Renal cortex interstitium (tissue), 11 donors: ENCODE measurements at regions not wholly inside any gene's neighbourhood (a gene's known extent, or its start where the extent isn't known, plus 50 kb on each side); places are given as distances from the start of the nearest gene placed in this dataset.

Experiments used
- DNase-seq, 11 donors: peaks; one replicate each; pipeline ENCODE4 v3.0.0-alpha.2; 2013; ENCODE audit warnings: low read depth in 9 of 11, low spot score in 4 of 11; ENCODE audit errors: extremely low read depth in 1 of 11

DNA sequence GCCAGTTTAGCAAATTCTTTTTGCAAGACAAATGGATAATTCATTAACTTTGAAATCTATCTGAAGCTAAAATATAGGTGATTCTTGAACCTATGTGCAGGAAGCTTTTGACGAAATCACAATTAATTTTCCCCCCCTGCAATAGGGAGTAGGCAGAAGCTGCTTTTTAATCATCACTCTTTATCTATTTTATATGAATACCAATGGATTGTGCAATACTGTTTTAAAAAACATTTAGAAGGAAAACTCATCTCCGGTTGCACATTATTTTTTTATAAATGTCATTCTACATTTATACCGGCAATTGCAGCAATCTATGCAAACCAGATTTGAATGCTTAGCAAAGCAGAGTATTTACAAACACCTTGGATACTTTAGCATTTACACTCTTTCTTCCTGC lies 121.1 kb upstream of the TMCO5A start:
- DNase-seq, result no peak

DNA sequence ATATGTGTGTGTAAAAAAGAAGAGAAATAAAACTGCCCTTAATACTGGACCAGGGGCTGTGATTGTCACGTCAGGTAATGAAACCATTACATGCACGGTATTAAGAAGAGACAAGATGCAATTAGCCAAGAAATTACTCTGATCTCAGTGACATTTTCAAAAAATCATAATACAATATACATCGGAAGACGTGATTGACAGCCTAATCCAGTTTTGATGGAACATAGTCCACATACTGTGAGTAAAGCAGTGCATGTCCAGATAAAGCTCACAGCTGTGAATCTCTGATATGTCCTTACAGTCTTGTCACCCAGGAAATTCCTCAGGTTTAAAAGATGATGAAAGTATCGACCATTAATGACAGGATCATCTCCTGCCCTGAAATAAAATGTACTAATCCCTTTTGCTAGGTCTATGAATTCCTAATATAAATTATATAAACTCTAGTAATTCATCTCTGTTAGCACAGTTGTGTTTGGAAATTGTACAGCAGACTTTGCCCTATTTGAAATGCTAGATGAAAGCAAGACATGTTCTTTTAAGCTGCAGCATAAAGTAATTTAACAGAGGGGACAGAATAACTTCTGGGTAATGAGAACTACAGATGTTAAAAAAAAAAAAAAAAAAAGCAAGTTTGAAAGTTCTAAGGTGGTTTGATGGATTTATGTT lies 119.5 kb upstream of the TMCO5A start:
- DNase-seq, result no peak

DNA sequence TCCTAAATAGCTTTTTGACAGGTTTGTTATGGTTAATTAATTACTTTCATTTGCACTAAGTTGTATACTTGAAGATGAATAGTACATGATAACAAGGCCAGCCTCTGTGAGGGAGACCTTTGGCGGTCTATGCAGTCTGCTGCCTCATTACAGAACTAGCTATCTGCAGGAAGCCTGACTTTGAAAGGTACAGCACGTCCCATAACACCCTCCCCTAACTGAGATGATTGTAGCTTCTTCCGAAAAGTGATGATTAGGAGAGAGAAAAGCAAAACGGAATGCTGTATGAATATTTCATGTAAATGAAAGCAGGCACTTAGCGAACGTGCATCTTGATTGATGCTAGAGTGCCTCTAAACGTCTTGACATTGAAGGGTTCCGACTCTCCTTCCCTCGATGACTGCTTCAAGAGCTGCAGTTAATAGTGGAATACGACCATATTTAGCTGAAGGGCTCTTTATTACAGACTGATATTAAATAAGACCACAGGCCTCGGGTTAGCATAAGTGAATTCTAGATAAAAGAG lies 116.2 kb upstream of the TMCO5A start:
- DNase-seq, result no peak

DNA sequence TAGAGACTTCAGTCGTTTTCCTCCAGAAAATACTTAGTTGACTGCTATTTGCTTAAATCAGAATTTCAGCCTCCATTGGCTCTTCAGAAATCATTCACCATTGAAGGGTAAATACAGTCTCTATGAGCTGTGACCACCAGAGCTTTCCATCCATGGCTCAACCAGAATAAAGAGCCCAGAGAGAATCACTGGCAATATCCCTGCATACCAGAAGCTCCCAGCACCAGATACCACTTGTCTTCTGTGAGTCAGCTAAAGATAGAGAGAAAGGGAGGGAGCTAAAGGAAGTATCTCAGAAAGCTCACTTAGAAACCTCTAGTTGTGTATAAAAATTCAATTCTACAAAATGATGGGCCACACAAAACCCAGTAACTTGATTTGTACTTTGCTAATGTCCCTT lies 115.2 kb upstream of the TMCO5A start:
- DNase-seq, result no peak

DNA sequence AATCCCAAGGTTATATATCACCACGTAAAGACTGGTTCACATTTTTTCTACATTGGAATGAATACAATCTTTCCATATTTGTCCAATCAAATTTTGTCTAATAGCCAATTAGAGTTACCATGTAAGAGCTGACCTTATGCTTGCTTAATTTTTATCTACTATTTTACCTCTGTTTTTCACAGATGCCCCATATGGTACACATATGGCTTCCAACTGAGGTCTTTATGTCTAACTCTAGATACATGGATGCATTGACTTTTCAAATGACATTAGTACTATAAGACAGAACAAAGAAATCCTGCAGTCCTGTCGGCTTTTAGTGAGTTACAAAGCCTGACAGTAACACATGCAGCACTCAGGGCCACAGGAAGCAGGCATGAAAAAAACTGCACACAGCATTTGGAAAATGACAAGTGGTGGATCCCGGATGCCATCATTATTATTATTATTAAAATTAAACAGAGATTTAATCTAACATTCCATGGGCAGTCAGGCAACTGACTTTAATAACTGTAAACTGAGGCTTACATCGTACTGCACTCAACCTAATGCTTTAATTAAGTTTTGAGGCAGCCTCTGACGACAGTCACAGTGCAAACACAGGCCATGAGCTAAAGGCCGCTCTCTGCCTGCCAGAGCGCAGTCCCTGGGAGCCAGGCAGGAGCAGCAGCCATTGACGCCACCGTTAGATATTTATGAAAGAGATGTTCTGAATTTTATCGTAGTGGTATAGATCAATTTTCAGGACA lies 113.9 kb upstream of the TMCO5A start:
- DNase-seq, result no peak

DNA sequence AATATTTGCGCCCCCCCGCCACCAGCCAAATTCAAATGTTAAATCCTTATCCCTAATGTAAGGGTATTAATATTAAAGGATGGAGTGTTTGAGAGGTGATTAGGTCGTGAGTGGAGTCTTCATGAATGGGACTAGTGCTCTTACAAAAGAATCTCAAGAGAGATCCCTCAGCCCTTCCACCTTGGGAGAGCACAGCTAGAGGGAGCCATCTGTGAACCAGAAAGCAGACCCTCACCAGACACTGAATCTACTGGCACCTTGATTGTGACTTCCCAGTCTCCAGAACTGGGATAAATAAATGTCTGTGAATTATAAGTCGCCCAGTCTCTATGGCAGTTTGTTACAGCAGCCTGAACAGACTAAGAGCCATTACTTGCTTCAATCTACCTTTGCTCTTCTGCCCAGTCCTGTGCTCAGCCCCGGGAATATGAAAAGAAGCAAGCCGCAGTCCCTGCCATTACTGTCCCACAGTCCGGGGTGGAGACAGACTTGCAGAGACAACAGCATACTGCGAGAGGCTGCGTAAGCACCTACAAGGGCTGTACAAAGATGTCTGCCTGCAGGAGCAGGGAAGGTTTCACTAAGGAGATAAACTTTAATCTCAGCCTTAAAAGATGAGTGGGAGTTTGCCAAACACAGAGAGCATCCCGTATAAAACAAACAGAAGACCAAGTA lies 110.7 kb upstream of the TMCO5A start:
- no peak for DNase-seq

DNA sequence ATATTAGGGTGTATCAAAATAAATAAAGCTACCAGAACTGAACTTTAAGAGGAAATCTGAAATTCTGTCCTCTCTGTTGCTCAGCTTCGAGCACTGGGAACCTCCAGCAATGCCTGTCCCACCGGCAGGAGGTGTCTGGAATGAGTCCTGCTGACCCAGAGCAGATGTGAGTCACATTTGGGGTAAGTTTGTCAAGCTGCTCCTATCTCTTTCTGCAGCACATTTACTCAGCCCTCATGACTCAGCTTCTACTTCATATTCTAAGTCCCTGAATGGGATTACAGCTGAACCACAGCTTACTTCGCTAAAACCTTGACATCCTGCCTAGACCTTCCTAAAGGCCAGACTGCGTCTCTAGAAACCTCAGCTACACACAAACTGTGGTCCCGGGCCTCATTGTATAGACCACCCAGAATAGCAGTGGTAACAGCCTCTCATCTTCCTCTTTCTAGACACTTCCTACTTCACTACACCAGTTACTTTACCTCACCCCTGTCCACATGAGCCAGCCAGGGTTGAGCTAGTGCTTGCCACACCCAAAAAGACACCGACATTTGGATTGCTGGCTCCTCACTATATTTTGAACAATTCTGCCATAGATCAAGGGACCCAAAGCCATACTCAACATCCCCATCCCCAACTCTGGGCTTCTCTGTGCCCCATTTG lies 109.6 kb upstream of the TMCO5A start:
- DNase-seq, result no peak

DNA sequence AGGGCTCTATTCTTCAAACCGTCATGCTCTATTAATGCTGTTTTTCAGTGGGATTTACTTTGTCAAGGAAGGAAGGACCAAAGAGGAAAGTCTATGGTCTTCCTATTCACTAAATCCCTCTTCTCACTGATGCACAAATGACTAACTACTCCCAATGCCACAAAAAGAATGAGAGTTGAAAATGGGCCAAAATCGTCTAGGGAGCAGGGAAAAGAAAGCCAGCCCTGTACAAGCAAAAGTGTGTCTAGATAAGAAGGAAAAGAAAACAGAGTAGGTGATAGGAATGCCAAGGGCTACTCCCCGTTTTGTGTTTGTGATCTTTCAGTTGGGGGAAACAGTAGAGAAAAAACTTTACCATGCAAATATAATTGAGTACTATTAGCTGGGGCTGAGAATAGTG lies 97.2 kb upstream of the TMCO5A start:
- DNase-seq, result no peak

DNA sequence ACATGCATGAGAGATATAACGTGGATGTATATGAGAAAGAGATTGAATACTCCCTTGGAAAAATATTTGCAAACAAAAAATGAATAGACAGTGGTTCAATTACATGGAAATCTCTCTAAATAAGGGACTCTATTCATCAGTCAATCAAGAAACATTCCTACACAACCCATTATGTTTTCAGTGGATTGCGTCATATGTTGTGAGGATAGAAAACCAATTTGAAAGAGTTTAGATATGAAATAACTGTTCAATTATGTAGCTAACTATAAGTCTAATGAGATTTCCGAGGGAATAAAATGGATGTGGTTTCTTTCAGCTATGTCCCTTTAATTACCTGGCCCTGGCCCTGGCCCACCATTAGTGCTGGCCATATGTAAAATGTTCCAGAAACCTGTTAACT lies 86.7 kb upstream of the TMCO5A start:
- no peak for DNase-seq

DNA sequence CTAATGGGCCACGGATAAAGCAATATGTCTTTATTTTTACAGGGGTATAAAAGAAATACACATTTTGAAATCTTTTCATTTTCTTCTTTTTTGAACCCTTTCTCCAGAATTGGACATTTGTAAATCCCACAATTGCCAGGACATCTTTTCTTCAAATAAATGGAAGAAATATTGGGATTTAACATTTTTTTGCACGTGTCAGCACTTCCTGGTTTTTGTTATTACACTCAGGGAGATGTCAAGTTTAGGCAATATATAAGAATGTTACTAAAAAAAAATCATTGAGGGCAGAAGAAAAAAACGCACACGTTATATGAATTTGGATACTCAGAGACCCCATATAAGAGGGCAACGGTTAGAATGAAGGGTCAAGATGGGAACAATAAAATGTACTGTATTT lies 78.3 kb upstream of the TMCO5A start:
- DNase-seq, result no peak

DNA sequence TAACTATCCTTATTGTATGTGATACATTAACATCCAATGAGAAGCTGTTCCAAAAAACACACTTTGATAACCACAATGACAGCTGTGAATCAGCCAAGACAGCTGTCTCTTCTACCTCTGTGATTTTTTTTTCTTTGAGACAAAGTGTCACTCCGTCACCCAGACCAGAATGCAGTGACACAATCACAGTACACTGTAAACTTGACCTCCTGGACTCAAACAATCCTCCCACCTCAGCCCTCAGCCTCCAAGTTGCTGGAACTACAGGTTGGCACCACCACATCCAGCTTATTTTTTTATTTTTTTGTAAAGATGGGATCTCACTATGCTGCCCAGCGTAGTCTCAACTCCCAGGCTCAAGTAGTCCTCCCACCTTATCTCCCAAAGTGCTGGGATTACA lies 73.5 kb upstream of the TMCO5A start:
- no peak for DNase-seq

DNA sequence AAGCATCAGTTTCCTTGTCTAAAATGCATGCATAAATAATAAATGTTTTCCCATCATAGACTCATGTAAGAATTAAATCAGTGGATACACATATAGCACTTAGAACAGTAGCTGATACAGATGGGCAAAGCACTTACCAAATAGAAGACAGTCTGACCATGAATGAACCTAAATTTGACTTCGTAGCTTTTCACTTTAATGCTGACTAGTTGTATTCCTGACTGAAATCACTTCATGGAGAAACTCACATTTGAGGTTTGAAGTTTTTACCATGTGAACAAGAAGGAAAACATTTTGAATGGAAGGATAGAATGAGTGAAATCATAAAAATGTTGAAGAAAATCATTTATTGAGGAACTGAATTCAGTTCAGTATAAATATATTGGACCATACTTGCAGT lies 68.8 kb upstream of the TMCO5A start:
- no peak for DNase-seq

DNA sequence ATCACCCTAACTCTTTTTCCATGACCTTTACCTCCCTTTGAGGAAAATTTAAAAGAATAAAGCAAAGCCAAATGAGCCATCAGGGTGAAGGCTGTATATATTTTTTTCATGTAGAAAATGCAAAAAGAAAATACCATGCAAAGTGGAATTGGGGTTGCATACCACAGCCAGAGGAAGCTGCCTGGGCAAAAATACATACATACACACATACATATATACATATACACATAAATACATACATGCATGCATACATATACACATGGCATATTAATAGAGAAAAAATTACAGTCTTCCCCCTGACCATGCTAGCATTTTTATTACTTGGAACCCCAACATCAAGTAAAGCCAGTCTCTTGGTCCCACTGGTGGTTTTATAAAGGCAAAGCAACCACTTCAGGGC lies 63.7 kb upstream of the TMCO5A start:
- DNase-seq, result no peak

DNA sequence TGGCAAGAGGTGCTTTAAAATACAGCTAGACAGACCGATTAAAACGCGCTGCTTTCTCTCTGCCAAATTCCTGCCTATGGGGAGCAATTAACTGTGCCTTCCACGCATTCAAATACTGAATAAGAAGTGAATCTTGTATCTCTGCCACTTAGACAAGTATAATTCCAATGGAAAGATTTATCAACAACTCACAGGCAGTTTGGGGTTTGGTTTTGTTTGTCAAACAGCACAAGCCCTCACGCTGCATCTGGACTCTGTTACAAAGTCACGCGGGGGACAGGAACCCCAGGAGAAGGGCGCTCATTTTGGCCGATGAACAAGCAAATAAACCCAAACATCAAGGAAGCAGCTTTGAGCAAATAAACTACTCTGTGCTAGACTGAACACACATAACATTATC lies 61.8 kb upstream of the TMCO5A start:
- DNase-seq, result peak in 1 of 11 donors; percentile 23

DNA sequence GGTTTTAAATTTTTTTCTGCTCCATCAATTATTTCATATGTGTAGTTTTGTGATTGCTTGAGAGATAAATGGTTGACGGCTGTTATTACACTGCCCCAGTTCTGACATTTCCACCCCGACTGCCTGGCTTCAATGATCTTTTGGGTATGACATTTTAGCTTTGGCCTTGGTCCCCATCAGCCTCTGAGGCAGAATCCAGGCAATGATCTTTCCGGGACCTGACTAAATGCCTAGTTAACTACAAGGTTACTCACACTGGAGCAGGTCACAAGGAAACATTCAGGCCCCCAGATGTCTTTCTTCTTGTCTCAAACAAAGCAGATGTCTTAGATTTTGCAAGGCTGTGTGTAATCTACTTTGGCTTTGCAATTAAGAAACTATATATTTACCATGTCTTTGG lies 61.1 kb upstream of the TMCO5A start:
- DNase-seq, result peak in 5 of 11 donors; percentile 17 to 51 (median 34)

DNA sequence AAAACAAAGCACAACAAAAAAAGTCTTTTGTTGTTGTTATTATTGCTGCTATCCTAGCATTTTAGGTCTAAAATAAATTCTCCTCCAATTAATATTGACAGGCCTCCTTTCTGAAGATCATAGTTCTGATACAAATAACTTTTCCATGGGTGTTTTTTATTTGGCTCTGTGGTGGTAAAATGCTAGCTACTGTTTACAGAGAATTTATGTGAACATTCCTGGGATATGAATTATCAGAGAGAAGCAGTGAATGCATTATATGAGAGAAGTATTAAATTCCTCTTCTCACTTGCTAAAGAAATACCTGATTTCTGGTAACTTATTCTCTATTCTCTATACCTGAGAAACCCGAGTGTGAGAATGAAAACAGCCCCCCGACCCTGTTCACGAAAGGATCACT lies 57.5 kb upstream of the TMCO5A start:
- no peak for DNase-seq

DNA sequence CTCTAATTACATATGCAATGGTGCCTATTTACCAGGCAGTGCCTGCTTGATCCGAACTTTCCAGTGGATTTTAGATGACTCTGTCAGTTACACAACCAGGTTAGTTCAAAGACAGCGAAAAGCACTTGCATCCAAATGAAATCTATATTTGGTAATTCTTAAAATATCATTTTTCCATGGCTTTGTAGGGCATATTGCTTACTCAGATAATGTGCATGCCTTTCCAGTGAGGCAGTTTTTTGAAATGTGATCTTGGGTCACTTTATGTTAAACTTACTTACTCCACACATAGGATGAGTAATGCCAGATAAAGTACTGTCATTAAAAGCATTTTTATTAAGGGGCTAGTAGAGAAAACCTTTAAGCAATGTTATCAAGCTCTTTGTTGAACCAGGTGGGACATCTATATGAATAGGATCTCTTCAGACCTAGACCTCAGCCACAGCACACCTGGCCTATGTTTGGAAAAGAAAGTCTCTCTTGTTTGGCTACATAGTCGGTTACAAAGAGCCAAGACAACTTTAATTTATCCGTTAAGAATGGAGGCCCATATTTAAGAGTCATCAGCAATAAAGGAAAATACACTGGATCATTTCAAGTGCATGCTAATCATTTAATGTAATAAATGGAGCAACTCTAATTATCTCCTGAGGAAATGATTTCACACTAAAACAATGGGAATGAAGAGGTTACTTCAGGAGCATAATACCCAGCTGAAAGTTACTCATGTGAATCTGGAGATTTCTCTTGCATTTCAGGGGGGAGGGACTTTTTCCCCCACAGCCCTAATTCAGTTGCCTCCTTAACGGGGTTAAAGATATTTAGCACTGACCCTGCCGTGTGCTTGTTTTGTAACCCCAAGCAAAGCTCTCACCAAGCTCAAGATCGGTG lies 56.3 kb upstream of the TMCO5A start:
- no peak for DNase-seq

DNA sequence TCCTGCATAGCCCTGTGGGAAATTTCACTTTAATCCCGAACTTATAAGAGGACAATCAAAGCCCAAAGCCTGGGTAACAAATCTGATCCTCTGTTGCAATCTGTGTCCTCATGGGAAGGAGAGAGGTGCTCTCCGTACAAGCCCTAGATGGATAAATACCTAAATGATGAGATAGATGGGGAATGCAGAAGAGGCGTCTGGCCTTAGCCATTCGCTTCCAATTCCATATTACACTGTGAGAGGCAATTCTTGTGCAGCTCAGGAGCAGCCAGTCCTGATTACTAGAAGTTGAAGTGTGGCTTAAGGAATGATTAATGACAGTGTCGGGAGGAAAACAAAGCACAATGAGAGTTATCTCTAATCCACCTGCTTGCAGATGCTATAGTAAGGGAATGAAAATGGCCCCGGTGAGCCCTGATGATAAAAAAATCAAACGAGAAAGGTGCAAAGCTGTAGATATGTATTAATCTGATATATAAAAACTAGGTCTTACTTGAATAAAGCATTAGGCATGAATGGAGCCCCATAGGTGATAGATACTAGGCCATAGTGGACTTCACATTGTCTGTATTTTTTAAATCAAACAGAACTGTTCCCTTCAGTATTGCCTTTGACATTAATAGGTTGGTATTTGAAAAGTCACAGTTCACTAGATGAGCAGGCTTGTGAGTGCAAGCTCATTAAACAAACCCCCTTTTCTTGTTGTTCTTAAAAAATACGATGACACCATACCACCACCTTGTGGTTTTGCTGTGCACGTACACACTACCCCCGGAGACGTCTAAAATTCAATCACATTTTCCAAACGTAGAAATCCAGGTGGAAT lies 54.2 kb upstream of the TMCO5A start:
- peak in 9 of 11 donors; percentile 47 to 66 (median 55) for DNase-seq
